NCI-H2196 (cell line): ENCODE measurements at regions not wholly inside any gene's neighbourhood (a gene's known extent, or its start where the extent isn't known, plus 50 kb on each side); places are given as distances from the start of the nearest gene placed in this dataset.
"Not testable (repeated sequence)": the region's sequence is repeated elsewhere in the genome, so short reads cannot be mapped to it uniquely, and the experiment has no call there.

Source experiments
- DNase-seq: peaks from one replicate; lab custom pipeline; 2025; ENCODE audit not compliant: unreplicated experiment; lab: John Stamatoyannopoulos, UW

DNA sequence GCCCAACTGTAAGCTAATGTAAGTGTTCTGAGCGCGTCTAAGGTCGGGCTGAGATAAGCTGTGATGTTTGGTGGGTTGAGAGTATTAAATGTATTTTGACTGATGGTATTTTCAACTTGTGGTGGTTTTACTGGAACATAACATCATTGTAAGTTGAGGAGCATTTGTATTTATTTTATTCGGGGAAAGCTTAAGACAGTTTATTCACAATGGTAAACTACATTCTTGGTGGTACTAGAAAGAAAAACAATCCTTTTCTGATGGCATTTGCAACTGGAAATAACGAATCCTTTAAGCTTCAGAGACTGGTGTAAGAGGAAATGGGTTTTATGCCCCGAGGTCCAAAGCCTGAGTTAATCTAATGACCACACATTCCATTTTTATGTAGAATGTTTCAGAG is 283.3 kb upstream of the NETO1 start:
- no peak for DNase-seq

DNA sequence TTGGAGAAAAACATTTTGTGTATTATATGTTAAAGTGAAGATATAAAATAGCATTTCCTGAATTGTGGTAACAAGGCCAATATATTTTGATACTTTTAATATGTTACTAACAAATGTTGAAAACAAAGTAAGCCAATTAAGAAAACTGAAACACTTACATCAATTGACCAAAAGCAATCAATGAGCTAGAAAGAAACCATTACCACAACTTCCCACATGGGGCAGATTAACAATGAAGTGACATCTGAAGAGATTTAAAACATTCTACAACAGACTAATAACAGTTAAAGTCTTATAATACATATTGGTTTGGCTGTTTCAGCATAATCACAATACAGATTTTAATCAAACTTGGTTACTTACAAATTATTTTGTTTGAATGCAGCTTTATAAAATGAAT is 282.4 kb upstream of the NETO1 start:
- no peak for DNase-seq

DNA sequence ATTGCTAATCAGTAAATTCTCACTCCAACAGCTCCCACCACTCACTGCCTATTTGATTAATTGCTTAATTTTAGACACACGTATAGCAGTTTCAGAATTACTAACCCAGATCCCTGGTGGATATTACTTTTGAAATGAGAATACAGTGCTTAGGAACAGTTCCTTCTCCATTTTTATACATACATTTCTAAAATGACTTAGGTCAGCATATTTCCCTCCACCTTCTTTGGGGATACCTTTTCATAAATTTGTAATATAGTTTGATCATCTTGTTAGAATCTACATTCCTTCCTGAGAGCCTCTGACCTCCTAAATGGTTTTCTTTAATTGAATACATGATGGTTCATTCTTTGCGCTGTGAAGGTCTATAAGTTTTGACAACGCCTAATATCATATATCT is 279.8 kb upstream of the NETO1 start:
- DNase-seq: no peak

DNA sequence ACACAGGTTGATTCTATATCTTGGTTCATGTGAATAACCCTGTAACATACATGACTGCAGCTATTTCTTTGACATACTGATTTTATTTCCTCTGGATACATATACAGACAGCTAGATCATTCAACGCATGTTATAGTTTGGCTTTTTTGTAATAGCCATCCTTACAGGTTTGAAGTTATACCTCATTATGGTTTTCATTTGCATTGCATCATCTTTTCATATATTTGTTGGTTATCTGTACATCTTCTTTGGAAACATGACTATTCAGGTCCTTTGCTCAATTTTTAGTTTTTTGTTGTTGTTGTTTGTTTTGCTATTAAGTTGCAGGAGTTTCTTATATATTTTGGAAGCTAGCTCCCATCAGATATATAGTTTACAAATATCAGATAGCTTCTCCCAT is 276.2 kb upstream of the NETO1 start:
- DNase-seq: no peak

DNA sequence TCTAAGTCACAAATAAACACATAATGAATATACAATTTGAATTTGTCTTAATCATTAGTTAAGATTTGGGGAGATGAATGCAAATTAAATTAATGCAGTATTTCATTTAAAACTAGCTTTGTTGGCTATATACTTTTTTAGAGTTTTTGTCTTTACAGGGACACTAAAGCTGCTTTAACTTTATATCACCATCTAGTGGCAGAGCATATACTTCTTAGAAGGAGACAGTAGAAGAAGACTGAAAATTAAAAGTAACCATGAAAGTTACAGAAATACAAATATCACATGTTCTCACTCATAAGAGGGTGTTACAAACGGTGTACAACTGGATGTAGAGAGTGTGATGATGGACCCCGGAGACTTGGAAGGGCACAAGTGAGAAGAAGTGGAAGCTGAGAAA is 268.3 kb upstream of the NETO1 start:
- DNase-seq: no peak

DNA sequence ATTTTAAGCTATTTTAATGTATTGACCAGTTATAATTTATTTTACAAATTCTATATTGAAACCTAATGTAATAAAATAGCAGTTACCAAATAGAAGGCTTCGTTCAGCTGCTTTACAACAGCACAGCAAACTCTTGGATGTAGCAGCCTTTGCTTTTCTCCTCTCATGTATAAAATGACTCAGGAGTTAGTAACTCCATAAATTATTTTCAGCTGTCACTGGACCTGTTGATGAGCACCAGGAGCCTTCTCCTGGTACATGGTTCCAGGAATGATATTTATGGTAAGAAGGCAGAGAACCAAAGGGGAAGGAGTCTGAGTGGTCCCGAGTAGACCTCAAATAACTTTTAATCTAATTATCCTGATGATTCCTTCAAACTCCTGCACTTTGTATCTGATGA is 256.4 kb upstream of the NETO1 start:
- no peak for DNase-seq

DNA sequence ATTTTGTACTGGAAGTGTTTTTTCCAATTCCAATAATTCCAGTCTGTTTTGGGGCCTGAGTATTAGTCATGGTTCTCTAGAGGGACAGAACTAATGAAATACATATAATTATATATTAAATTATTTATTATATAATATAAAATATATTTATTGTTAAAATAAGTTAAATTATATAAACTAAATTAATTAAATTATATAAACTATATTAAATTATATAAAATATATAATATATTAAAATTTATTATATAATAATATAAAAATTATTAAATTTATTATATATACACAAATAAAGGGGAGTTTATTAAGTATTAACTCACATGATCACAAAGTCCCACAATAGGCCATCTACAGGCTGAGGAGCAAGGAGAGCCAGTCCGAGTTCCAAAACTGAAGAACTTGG is 253.4 kb upstream of the NETO1 start:
- DNase-seq: no peak

DNA sequence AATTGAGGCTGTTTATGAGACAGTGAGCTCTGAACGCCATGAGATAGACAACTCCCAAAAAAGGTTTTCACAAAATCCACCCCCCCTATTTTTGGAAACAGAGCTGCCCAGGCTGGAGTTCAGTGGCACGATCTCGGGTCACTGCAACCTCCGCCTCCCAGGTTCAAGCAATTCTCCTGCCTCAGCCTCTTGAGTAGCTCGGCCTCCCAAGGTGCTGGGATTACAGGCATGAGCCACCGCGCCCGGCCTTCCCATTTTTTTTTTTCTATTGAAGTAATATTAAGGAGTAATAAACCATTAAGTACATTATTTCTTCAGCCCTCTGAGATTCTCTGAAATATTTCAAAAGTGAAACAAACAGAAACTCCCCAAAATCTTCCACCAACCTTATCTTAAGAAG is 252.8 kb upstream of the NETO1 start:
- no peak for DNase-seq

DNA sequence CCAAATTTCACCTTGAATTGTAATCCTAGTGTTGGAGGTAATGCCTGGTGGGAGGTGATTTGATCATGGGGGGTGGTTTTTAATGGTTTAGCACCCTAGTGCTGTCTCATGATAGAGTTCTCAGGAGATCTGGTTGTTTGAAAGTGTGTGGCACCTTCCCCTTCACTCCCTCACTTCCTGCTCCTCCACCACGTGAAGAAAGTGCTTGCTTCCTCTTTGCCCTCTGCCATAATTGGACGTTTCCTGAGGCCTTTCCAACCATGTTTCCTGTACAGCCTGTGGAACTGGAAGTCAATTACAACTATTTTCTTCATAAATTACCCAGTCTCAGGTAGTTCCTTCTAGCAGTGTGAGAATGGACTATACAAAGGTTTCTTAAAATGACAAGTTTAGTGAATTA is 251.8 kb upstream of the NETO1 start:
- no peak for DNase-seq

DNA sequence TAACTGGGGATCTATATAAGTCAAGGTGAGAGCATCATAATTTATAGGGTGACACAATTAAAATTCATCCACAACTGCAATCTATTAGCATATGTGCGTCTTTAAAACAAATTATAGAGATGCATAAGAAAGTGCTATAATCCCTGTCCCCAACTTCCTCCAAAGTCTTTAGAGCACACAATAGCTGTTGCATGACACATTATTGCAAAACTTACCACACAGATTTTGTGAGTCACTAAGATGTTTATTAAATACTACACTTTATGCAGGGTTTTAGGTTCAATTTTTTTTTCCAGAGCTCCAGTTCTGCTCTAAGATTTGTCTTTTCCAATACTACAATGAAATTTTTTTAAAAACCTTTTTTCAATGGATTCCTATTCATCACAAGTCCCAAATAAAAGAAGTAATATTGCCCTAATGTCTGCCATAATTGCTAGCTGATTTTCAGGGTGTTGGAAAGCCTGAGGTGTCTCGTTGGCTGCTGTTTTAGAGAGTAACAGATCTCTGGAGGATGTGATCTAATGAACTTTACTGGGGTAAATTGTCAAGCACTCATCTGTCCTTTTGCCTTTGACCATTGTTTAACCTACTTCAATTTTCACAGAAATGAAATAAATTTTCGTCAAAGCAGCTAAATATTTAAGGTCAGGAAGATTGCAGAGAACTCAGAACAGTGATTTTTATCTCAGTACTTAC is 250.5 kb upstream of the NETO1 start:
- no peak for DNase-seq

DNA sequence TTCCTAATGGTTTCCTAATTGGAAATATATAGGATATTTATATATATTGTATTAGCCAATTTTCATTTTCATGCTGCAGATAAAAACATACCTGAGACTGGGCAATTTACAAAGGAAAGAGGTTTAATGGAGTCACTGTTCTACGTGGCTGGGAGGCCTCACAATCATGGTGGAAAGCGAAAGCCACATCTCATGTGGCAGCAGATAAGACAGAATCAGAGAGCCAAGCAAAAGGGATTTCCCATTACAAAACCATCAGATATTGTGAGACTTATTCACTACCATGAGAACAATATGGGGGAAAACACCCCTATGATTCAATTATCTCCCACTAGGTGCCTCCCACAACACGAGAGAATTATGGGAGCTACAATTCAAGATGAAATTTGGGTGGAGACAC is 242.5 kb upstream of the NETO1 start:
- no peak for DNase-seq

DNA sequence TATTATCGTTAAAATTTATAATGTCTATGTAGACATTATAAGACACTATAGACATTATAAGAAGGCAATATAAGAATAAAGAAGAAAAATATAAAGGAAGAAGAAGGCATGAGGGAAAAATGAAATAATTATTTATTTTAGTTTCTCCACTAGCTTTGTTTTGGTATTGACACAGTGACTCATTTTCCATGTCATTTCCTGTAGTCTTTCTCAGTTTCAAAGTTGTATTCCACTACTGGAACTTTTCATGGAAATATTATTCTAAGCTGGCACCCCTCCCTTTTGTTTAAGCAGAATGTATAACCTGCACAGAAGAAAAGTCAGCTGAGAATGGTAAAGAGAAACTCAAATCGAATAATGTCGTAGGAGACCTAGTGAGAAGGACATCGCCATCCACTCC is 234.2 kb upstream of the NETO1 start:
- DNase-seq: no peak

DNA sequence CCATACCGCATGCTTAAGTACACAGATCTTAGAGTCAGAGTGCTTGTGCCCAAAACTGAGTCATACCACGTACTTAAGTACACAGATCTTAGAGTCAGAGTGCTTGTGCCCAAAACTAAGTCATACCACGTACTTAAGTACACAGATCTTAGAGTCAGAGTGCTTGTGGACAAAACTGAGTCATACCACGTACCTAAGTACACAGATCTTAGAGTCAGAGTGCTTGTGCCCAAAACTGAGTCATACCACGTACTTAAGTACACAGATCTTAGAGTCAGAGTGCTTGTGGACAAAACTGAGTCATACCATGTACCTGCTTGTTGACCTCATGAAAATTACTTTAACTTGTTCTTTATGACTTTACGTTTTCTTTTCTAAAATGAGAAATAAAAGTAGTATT is 233.7 kb upstream of the NETO1 start:
- not testable (repeated sequence) for DNase-seq

DNA sequence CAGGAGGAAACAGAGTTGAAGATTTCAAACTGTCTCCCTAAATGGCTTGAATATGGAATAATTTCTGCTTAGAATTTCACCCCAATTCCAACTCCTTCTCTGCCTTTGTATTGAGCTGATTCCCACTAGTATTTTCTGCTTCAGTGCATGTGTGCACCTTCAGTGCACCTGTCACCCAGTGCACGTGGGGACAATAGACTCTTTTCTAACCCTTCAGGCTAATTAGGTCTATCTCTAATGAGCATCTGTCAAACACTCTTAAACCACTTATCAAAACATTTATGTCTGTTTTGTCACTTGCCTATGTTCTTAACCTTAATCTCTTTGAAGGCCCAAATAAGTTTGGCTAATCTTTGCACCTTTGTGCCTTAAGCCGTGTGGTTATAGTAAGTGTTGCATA is 232.0 kb upstream of the NETO1 start:
- no peak for DNase-seq

DNA sequence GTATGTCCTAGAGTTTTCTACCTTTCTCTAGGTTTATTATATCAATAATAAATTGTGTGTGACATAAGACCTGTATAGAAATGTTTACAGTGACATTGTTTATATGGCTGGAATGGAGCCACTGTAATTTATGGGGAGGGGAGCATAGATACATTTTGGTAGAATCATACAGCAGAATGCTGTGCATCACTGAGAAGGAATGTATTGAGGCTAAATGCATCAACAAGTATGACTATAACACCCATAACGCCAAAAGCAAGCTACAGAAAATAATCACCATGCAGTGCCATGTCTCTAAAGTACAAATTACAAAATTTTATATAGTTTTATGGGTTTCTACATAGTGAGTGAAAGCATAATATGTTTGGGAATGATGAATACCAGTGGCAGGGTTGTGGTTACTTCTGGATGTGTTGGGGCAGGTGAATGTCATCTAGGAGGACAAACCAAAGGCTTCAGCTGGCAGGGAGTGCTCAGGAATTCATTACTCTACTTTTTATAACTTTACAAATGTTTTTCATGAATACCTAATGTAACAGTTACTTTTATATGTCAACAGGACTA is 226.0 kb upstream of the NETO1 start:
- DNase-seq: no peak

DNA sequence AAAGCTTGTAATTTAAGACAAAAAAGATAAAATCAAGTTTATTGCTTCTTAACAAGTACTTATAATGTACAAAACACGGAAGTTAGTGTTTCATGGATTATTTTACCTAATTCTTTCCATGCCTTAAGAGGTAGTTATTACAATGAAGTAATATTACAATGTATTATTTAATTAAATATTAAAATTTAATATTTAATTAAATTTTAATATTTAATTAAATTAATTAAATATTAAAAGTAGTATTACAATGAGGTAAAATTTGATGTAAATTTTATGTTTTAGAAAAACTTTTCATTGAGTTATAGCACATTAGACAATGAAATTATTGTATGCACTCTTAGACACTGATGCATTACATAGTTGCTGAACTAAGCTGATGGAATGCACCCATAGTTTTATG is 220.7 kb upstream of the NETO1 start:
- no peak for DNase-seq

DNA sequence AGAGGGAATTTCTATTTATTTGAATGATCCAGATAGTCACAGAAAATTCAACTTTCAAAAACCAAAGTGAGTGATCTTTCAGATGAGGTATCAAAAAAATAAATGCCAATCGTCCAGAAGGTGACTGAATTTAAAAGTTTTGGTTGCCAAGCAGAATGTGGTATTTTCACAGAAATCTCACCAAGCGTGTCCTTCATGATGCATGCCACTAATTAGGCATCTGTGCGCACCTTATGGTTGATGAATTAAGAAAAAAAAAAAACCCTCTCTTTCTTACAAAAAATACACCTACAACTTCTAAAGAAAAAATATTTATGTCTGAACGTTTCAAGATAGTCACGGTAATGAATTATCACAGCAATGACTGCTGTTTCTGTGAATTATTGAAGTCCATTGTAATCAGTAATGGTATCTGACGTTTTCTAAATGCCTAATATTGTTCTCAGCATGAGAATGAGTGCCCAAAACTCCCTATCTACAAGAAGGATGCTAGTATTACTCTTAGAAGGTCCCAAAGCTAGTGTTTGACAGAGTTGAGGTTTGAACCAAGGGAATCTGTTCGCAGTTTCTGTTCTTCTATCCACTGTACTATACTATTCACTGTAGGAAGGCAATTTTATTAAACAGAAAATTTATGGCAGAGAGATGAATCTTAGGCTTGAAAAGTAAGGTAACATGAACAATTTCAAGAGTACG is 219.6 kb upstream of the NETO1 start:
- DNase-seq: no peak

DNA sequence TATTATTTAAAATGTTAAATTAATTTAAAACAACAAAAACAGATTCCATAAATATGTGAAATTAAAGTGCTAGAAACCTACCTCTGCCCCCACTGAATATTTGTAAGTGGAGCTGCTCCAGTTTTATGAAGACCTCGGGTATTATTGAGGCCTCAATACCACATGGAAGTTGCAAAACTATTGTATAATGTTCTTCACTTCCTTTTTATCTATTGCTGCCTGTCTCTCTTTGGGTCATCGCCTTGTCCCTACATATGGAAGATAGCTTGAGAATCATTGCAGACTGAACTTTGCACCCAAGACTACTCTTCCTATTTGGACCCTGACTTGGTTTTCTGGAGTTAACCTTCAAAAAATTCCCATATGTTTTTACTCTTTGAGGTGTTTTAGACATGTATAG is 212.1 kb upstream of the NETO1 start:
- DNase-seq: no peak

DNA sequence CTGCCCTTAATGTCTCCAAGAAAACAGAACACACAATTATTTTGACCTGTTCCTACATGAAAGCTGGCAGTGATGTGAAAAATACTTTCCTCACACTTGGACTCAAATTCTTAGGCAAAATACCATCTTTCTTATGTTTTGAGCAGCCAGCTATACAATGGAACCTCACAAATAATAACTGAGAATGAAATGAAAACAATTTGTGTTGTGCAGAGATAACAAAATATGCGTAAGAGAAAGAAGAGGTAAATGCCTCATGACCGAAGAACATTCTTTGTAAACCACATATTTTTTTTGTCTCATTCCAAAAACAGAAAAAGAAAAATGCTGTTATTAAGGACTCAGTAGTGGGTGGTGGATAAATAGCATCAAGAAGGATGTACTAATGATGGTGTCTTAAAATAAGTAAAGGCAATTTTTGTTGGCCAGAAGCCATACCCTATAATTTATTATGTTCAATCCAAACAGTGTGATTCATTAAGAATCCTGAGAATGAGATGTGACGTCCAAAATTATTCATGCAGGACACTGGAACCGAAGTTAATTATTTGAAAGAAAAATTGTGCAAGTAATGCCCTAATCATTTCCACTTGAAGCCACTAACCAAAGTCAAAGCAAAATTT is 193.0 kb upstream of the NETO1 start:
- no peak for DNase-seq

DNA sequence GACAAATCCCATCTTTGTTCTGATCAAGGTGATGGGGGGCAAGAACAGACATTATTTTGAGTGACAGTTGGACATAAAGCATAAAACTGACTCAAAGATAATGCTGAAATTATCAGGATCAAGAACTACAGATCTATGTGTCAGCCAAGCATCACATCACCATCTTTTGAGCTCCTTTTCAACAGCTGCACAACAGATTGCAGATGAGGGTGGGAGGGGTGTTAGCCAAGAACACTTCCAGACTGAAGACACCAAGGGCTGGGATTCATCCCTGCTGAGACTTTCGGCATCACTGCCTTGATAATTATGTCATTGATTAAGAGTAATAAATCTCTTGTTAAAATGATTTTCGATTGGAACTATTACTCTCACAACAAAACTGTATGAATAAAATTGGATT is 191.5 kb upstream of the NETO1 start:
- DNase-seq: no peak

DNA sequence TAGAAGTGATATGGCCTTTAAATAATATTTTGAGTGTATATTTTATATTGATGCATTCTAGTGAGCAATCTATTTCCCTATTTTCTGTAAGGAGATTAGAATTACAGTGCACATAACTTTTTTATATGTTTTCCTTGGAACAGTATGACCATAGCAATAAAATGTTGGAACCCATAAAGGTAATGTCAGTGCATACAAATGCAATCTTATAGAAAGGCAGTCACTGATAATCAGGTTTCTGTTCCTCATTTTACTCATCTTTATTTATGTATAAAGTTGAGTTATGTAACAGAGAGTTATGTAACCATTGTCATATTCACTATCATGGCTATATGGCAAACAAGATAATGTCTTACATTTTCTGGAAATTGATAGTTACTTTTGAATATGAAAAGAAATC is 179.9 kb upstream of the NETO1 start:
- DNase-seq: no peak

DNA sequence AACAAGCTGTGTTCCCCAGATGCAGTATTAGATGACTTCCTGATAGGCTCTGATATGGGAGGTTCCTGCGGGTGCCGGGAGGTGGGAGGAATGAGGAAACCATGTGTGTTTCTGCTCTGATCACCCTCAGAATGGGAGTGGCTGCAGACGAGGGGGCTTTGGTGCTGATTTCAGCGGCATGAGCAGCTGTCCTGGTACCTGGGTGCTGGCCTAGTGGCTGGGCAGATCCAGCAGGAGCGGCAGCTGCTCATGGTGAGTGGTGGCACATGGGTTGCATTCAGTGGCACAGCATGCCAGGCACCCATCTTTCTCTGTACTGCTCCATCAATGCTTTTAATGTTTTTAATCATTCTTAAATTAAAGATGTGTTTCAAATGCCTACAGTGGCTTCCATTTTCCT is 177.2 kb upstream of the NETO1 start:
- no peak for DNase-seq
